GM12872 (cell line): ENCODE measurements at regions not wholly inside any gene's neighbourhood (a gene's known extent, or its start where the extent isn't known, plus 50 kb on each side); places are given as distances from the start of the nearest gene placed in this dataset.

Experiments used
- CTCF ChIP-seq: IDR thresholded peaks from 3 replicates; pipeline ENCODE4 v1.5.1; 2011; ENCODE audit warnings: low read depth, mild to moderate bottlenecking, low read length, moderate library complexity; ENCODE audit not compliant: insufficient read depth

- no peak for TF ChIP-seq CTCF
Measured at GRCh38 chr12:107365703-107366102, 272.4 kb upstream of the CRY1 start.

GRCh38 chr12:107366322-107366721 lies 273.0 kb upstream of the CRY1 start:
- TF ChIP-seq CTCF: no peak

- no peak for TF ChIP-seq CTCF
Measured at GRCh38 chr12:107368586-107368985, 275.2 kb upstream of the CRY1 start.

- TF ChIP-seq CTCF: no peak
Measured at GRCh38 chr12:107369006-107369405, 275.7 kb upstream of the CRY1 start.

- TF ChIP-seq CTCF: no peak
Measured at GRCh38 chr12:107369679-107370078, 276.3 kb upstream of the CRY1 start.

- TF ChIP-seq CTCF: no peak
Measured at GRCh38 chr12:107372229-107372658, 278.9 kb upstream of the CRY1 start.

GRCh38 chr12:107373238-107373809 lies 280.0 kb upstream of the CRY1 start:
- TF ChIP-seq CTCF: no peak
